Heart right ventricle (tissue), 16 donors: ENCODE measurements at regions not wholly inside any gene's neighbourhood (a gene's known extent, or its start where the extent isn't known, plus 50 kb on each side); places are given as distances from the start of the nearest gene placed in this dataset.

Experiments
- ATAC-seq, 8 donors: fragments of 200-7000 bp; cut with Tn5 transposase; one replicate each; pipeline ENCODE4 v1.9.1; 2020; ENCODE audit warnings: mild to moderate bottlenecking in 8 of 8, moderate library complexity in 8 of 8, moderate number of reproducible peaks in 1 of 8
- DNase-seq, 2 donors: peaks; one replicate each; pipeline ENCODE4 v3.0.0-alpha.2; 2020
- H3K27ac ChIP-seq, 10 donors: fragments of 200-600 bp; sonication (generic) in 2 of 10; one replicate each; pipeline versions ENCODE4 v1.5.0 to v1.8.0; 2020 to 2022; ENCODE audit warnings: mild to moderate bottlenecking in 3 of 10
- H3K27me3 ChIP-seq, 7 donors: fragments of 200-600 bp; one replicate each; pipeline ENCODE4 v1.8.0; 2021 to 2022; ENCODE audit warnings: mild to moderate bottlenecking in 2 of 7
- H3K36me3 ChIP-seq, 9 donors: fragments of 200-600 bp; sonication (generic) in 1 of 9; one replicate each; pipeline versions ENCODE4 v1.5.0 to v1.8.0; 2020 to 2022; ENCODE audit warnings: mild to moderate bottlenecking in 2 of 9
- H3K4me1 ChIP-seq, 9 donors: fragments of 200-600 bp; sonication (generic) in 1 of 9; one replicate each; pipeline versions ENCODE4 v1.5.0 to v1.8.0; 2020 to 2022; ENCODE audit warnings: mild to moderate bottlenecking in 4 of 9
- H3K4me3 ChIP-seq, 10 donors: fragments of 200-600 bp; sonication (generic) in 2 of 10; one replicate each; pipeline versions ENCODE4 v1.5.0 to v1.8.0; 2020 to 2022; ENCODE audit warnings: mild to moderate bottlenecking in 7 of 10, moderate library complexity in 2 of 10
- H3K9me3 ChIP-seq, 11 donors: fragments of 200-600 bp in 10 of 11; sonication (generic) in 2 of 11; one replicate each; pipeline versions ENCODE4 v1.5.0 to v1.8.0; 2013 to 2022; ENCODE audit warnings: mild to moderate bottlenecking in 2 of 11, control low read depth in 1 of 11, moderate library complexity in 1 of 11
- CTCF ChIP-seq, 9 donors: fragments of 200-600 bp; sonication (generic) in 2 of 9; IDR thresholded peaks; one replicate each; pipeline versions ENCODE4 v1.5.0 to v1.8.0; 2021 to 2022; ENCODE audit warnings: antibody characterized with exemption in 9 of 9, mild to moderate bottlenecking in 5 of 9, moderate library complexity in 1 of 9
- WGBS, 2 donors: extraction: QIAGEN DNeasy Blood & Tissue Kit; methylation state at CpG; one replicate each; pipeline ENCODE4 v1.1.7; 2013; ENCODE audit warnings: inconsistent platforms in 1 of 2; 5-methylcytosine and 5-hydroxymethylcytosine counted together
- intact Hi-C, 10 donors: fragments of 100-400 bp; cut with DNase I; formaldehyde crosslinking; loops; one replicate each; pipeline versions ENCODE4 v1.11.1 to v1.14.2; 2022
- donor health status: Arrhythmogenic right ventricular cardiomyopathy.
- donor health status: ischemic (EF 13 %, LVEDD 7.1; RV severe dilation, severe dysfunction).
- donor health status: healthy with polysubstance abuse.
- donor health status: DM: no; HTN: yes; CAD: no.
- donor health status: DM: no; HTN: no; CAD: no.
- donor health status: ischemic (EF 25% LVEDD 6.9; RV normal size, moderate dysfunction).
- donor health status: ischemic (EF 25% LVEDD 5.7; RV mildly dilated, moderate dysfunction).
- donor health status: healthy.
- donor health status: DM: yes; HTN: yes; CAD: no.
- donor health status: Ischemic cardiomyopathy.
- donor health status: ischemic (EF 35%, LVEDD 5.7; RV mildly dilated, moderate dysfunction).
- donor health status: nonischemic (EF 11% LVEDD 7.7; RV severe dilation, severe dysfunction).
- donor health status: DM: yes; HTN: yes; CAD: no.
- donor health status: PGD.
- donor health status: ischemic (EF 29% LVEDD 5.4; RV normal size, mild dysfunction).
- donor health status: nonischemic (EF 23%, LVEDD 6.1; RV moderate dilation, normal function).

GRCh38 chr10:30210296-30210695 is 138.8 kb downstream of the MTPAP start:
- Histone ChIP-seq H3K4me1 (peaks cover 0 to 16% (median 5%) of the 10 kb centered on the region in 9 donors), H3K27ac (no peak overlapping the region), H3K36me3 (no peaks in the 10 kb centered on the region), H3K9me3 (no peaks in the 10 kb centered on the region), H3K27me3 (no peaks in the 10 kb centered on the region), H3K4me3 (no peak overlapping the region)
- intact Hi-C loops = no loop called here
- ATAC-seq (no peak), DNase-seq (no peak)
- 89 to 92% methylated on average over 4 of the region's 4 CpGs for WGBS, 2 donors
- TF ChIP-seq CTCF (IDR thresholded peaks at IDR 0.05) = no peak

- Histone ChIP-seq H3K9me3 (peaks cover 0 to 8% (median 6%) of the 10 kb centered on the region in 11 donors), H3K4me3 (no peak overlapping the region), H3K27me3 (no peaks in the 10 kb centered on the region), H3K27ac (no peak overlapping the region), H3K4me1 (peaks cover 0 to 11% (median 0%) of the 10 kb centered on the region in 9 donors), H3K36me3 (no peaks in the 10 kb centered on the region)
- no peak for TF ChIP-seq CTCF (IDR thresholded peaks at IDR 0.05)
- ATAC-seq (no peak), DNase-seq (no peak)
- intact Hi-C loops = no loop called here
- 64 to 69% methylated on average over 2 of the region's 2 CpGs for WGBS, 2 donors
Observed at GRCh38 chr10:30208330-30208729, 140.7 kb downstream of the MTPAP start.

- Histone ChIP-seq H3K4me3 (no peak overlapping the region), H3K9me3 (peaks cover 0 to 14% (median 7%) of the 10 kb centered on the region in 11 donors), H3K36me3 (no peaks in the 10 kb centered on the region), H3K27me3 (no peaks in the 10 kb centered on the region), H3K4me1 (peaks cover 0 to 11% (median 0%) of the 10 kb centered on the region in 9 donors), H3K27ac (no peak overlapping the region)
- no peak for DNase-seq
- no peak for TF ChIP-seq CTCF (IDR thresholded peaks at IDR 0.05)
- WGBS, 2 donors = 33 to 34% methylated on average over 10 of the region's 10 CpGs
- no peak for ATAC-seq
- intact Hi-C loops = no loop called here
Observed at GRCh38 chr10:30207485-30208052, 141.5 kb downstream of the MTPAP start.

GRCh38 chr10:30200017-30200415 is 140.6 kb upstream of the JCAD start:
- DNase-seq (no peak), ATAC-seq (no peak)
- Histone ChIP-seq H3K27me3 (peaks cover 0 to 14% (median 3%) of the 10 kb centered on the region in 7 donors), H3K4me1 (no peaks in the 10 kb centered on the region), H3K4me3 (no peak overlapping the region), H3K9me3 (peaks cover 0 to 14% (median 7%) of the 10 kb centered on the region in 11 donors), H3K36me3 (no peaks in the 10 kb centered on the region), H3K27ac (no peak overlapping the region)
- 75 to 82% methylated on average over 4 of the region's 4 CpGs for WGBS, 2 donors
- intact Hi-C loops = no loop called here
- TF ChIP-seq CTCF (IDR thresholded peaks at IDR 0.05) = no peak
